WTC11 (cell line): ENCODE measurements at regions not wholly inside any gene's neighbourhood (a gene's known extent, or its start where the extent isn't known, plus 50 kb on each side); places are given as distances from the start of the nearest gene placed in this dataset.

ENCODE experiments used
- ATAC-seq: fragments of 200-7000 bp; cut with Tn5 transposase; 2 replicates; pipeline ENCODE4 v1.10.0; 2021; ENCODE audit warnings: mild to moderate bottlenecking, moderate library complexity
- CTCF ChIA-PET: fragments of 300-600 bp; sonication (Branson Sonifier 250); formaldehyde crosslinking; loops from one replicate; lab custom pipeline; 2021; ENCODE audit warnings: antibody characterized with exemption; lab: Charles Lee
- POLR2A ChIA-PET: fragments of 350-600 bp; sonication (Branson Sonifier 250); formaldehyde crosslinking; loops from one replicate; lab custom pipeline; 2021; ENCODE audit warnings: antibody characterized with exemption; lab: Charles Lee
- DNase-seq: peaks from one replicate; pipeline ENCODE4 v3.0.0; 2021; ENCODE audit warnings: low spot score
- H3K27ac Mint-ChIP-seq: 2 replicates; pipeline ENCODE4 v1.8.0; 2021; ENCODE audit warnings: mixed read lengths
- H3K27me3 Mint-ChIP-seq: 2 replicates; pipeline ENCODE4 v1.8.0; 2021; ENCODE audit warnings: low read depth, mild to moderate bottlenecking, moderate library complexity, mixed read lengths
- H3K36me3 Mint-ChIP-seq: 2 replicates; pipeline ENCODE4 v1.8.0; 2021; ENCODE audit warnings: mixed read lengths
- H3K4me1 Mint-ChIP-seq: 2 replicates; pipeline ENCODE4 v1.8.0; 2022; ENCODE audit warnings: mixed read lengths
- H3K4me3 Mint-ChIP-seq: 2 replicates; pipeline ENCODE4 v1.8.0; 2021; ENCODE audit warnings: mild to moderate bottlenecking, moderate library complexity, mixed read lengths
- H3K9me3 Mint-ChIP-seq: 2 replicates; pipeline ENCODE4 v1.8.0; 2021; ENCODE audit warnings: mixed read lengths
- AR ChIP-seq: fragments of 250-450 bp; sonication (Bioruptor Pico); IDR thresholded peaks from 2 replicates; pipeline ENCODE4 v1.9.0; 2021; ENCODE audit warnings: mild to moderate bottlenecking
- ATF1 ChIP-seq: sonication (generic); formaldehyde crosslinking; IDR thresholded peaks from 2 replicates; pipeline ENCODE4 v1.8.1; 2023; ENCODE audit warnings: mild to moderate bottlenecking, moderate library complexity, missing genetic modification reagents
- EMX1 ChIP-seq: fragments of 250-450 bp; sonication (Bioruptor Pico); IDR thresholded peaks from 2 replicates; pipeline ENCODE4 v1.8.0; 2021; ENCODE audit warnings: mild to moderate bottlenecking
- ETV6 ChIP-seq: sonication (generic); formaldehyde crosslinking; IDR thresholded peaks from 2 replicates; pipeline ENCODE4 v1.8.1; 2022; ENCODE audit warnings: mild to moderate bottlenecking, missing genetic modification reagents
- FOXP4 ChIP-seq: sonication (generic); formaldehyde crosslinking; IDR thresholded peaks from 2 replicates; pipeline ENCODE4 v1.8.0; 2022; ENCODE audit warnings: mild to moderate bottlenecking, missing genetic modification reagents
- HMGA2 ChIP-seq: fragments of 250-450 bp; sonication (Bioruptor Pico); IDR thresholded peaks from 2 replicates; pipeline ENCODE4 v1.4.0; 2021; ENCODE audit warnings: mild to moderate bottlenecking, moderate library complexity
- NFATC4 ChIP-seq: fragments of 250-450 bp; sonication (Bioruptor Pico); IDR thresholded peaks from 2 replicates; pipeline ENCODE4 v1.9.0; 2021; ENCODE audit warnings: mild to moderate bottlenecking
- RELA ChIP-seq: sonication (generic); formaldehyde crosslinking; IDR thresholded peaks from 2 replicates; pipeline ENCODE4 v1.8.1; 2022; ENCODE audit warnings: missing genetic modification reagents, mild to moderate bottlenecking, borderline replicate concordance
- SOX15 ChIP-seq: fragments of 250-450 bp; sonication (Bioruptor Pico); IDR thresholded peaks from 2 replicates; pipeline ENCODE4 v1.9.0; 2021; ENCODE audit warnings: mild to moderate bottlenecking
- USF1 ChIP-seq: sonication (generic); formaldehyde crosslinking; IDR thresholded peaks from 2 replicates; pipeline ENCODE4 v1.8.0; 2022; ENCODE audit warnings: mild to moderate bottlenecking, missing genetic modification reagents
- ZMAT4 ChIP-seq: fragments of 250-450 bp; sonication (Bioruptor Pico); IDR thresholded peaks from 2 replicates; pipeline ENCODE4 v1.9.0; 2021; ENCODE audit warnings: mild to moderate bottlenecking
- TF ChIP-seq, protein P1 (sequence below): fragments of 200-600 bp; IDR thresholded peaks from 2 replicates; pipeline ENCODE4 v1.8.0; 2022; ENCODE audit warnings: antibody characterized with exemption
- TF ChIP-seq, protein P2 (sequence below): fragments of 250-450 bp; sonication (Bioruptor Pico); IDR thresholded peaks from 2 replicates; pipeline ENCODE4 v2.1.2; 2022; ENCODE audit warnings: mild to moderate bottlenecking, moderate library complexity
- TF ChIP-seq, protein P3 (sequence below): sonication (generic); formaldehyde crosslinking; IDR thresholded peaks from 2 replicates; pipeline ENCODE4 v1.8.1; 2022; ENCODE audit warnings: low read depth, mild to moderate bottlenecking, moderate library complexity, missing genetic modification reagents, borderline replicate concordance

- TF ChIP-seq, protein P1, sequence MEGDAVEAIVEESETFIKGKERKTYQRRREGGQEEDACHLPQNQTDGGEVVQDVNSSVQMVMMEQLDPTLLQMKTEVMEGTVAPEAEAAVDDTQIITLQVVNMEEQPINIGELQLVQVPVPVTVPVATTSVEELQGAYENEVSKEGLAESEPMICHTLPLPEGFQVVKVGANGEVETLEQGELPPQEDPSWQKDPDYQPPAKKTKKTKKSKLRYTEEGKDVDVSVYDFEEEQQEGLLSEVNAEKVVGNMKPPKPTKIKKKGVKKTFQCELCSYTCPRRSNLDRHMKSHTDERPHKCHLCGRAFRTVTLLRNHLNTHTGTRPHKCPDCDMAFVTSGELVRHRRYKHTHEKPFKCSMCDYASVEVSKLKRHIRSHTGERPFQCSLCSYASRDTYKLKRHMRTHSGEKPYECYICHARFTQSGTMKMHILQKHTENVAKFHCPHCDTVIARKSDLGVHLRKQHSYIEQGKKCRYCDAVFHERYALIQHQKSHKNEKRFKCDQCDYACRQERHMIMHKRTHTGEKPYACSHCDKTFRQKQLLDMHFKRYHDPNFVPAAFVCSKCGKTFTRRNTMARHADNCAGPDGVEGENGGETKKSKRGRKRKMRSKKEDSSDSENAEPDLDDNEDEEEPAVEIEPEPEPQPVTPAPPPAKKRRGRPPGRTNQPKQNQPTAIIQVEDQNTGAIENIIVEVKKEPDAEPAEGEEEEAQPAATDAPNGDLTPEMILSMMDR = no peak
Observed at GRCh38 chrX:124984140-124984813, 335.4 kb upstream of the TEX13C start (continued).

DNA sequence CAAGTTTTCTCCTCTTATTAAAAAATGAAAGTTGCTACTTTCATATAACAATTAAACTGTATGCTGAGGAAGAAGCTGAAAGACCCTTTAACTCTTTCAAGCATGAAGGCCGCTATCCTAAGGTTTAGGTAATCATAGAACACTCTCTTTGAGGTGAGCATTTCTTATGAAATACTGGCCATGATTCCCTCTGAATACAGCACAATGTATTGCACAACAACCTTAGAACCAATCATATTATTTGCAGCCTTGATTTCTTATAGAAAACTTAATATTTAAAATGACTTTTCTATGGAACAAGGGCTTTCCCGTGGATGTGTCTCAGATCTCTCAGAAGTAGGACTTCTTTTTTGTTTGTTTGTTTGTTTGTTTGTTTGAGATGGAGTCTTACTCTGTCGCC lies 333.4 kb upstream of the TEX13C start:
- no peak for ATAC-seq
- H3K4me3 Mint-ChIP-seq = no peak overlapping the region
- CTCF ChIA-PET = no interaction called here

DNA sequence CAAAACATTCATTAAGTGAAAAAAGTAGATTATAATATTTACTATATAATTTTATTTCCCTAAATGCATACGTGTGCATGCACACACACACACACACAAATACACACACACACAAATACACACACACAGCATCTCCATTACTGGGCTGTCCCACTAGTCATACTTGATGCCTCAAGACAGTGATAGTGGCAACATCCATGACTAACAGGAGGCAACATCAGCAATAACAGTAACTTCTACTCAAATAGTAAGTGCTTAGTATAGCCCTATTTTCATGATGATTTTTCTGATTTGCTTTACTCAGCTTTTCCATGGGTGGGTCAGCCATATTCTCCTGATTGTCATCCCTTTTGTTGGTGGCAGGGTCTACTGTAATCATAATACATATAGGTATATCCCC lies 325.9 kb upstream of the TEX13C start:
- ATAC-seq (no peak), DNase-seq (no peak)
- Mint-ChIP-seq H3K9me3 (no peaks in the 10 kb centered on the region), H3K27me3 (no peaks in the 10 kb centered on the region), H3K4me1 (no peaks in the 10 kb centered on the region), H3K27ac (no peak overlapping the region), H3K36me3 (no peaks in the 10 kb centered on the region)
- TF ChIP-seq RELA (no peak), EMX1 (CRISPR knock-in tag) (no peak), NFATC4 (CRISPR knock-in tag) (no peak), AR (CRISPR knock-in tag) (no peak), HMGA2 (no peak), ZMAT4 (CRISPR knock-in tag) (no peak)
- TF ChIP-seq, all 79 proteins: peak for 0
- ChIA-PET POLR2A (no interaction called here), CTCF (no interaction called here)
- H3K4me3 Mint-ChIP-seq = no peak overlapping the region

More for the DNA sequence above, 333.4 kb upstream of the TEX13C start:
- Mint-ChIP-seq H3K27me3 (no peaks in the 10 kb centered on the region), H3K36me3 (no peaks in the 10 kb centered on the region), H3K9me3 (no peaks in the 10 kb centered on the region), H3K27ac (no peak overlapping the region)
- DNase-seq = no peak
- POLR2A ChIA-PET = no interaction called here
- TF ChIP-seq SOX15 (no peak), FOXP4 (no peak), ATF1 (CRISPR knock-in tag) (no peak), USF1 (CRISPR knock-in tag) (no peak), ETV6 (CRISPR knock-in tag) (no peak)
- TF ChIP-seq, protein P2, sequence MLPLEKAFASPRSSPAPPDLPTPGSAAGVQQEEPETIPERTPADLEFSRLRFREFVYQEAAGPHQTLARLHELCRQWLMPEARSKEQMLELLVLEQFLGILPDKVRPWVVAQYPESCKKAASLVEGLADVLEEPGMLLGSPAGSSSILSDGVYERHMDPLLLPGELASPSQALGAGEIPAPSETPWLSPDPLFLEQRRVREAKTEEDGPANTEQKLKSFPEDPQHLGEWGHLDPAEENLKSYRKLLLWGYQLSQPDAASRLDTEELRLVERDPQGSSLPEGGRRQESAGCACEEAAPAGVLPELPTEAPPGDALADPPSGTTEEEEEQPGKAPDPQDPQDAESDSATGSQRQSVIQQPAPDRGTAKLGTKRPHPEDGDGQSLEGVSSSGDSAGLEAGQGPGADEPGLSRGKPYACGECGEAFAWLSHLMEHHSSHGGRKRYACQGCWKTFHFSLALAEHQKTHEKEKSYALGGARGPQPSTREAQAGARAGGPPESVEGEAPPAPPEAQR (CRISPR knock-in tag) = no peak
- TF ChIP-seq, protein P3, sequence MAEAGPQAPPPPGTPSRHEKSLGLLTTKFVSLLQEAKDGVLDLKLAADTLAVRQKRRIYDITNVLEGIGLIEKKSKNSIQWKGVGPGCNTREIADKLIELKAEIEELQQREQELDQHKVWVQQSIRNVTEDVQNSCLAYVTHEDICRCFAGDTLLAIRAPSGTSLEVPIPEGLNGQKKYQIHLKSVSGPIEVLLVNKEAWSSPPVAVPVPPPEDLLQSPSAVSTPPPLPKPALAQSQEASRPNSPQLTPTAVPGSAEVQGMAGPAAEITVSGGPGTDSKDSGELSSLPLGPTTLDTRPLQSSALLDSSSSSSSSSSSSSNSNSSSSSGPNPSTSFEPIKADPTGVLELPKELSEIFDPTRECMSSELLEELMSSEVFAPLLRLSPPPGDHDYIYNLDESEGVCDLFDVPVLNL (CRISPR knock-in tag) = no peak
- TF ChIP-seq, all 79 proteins: peak for 0
- H3K4me1 Mint-ChIP-seq = no peaks in the 10 kb centered on the region
